Tibial nerve (tissue), 4 donors: ENCODE measurements at regions not wholly inside any gene's neighbourhood (a gene's known extent, or its start where the extent isn't known, plus 50 kb on each side); places are given as distances from the start of the nearest gene placed in this dataset.

Experiments
- DNase-seq, 2 donors: peaks; one replicate each; pipeline ENCODE4 v3.0.0-alpha.2; 2019; ENCODE audit warnings: low spot score in 2 of 2
- H3K27ac ChIP-seq, 4 donors: fragments of 200-600 bp; sonication (generic) in 3 of 4; one replicate each; pipeline ENCODE4 v1.5.1; 2017 to 2019; ENCODE audit warnings: mild to moderate bottlenecking in 1 of 4
- H3K27me3 ChIP-seq, 2 donors: fragments of 200-600 bp; sonication (generic) in 1 of 2; one replicate each; pipeline versions ENCODE4 v1.5.1 to v1.6.0; 2017 to 2019
- H3K36me3 ChIP-seq, 3 donors: fragments of 200-600 bp; sonication (generic); one replicate each; pipeline ENCODE4 v1.5.1; 2018 to 2019
- H3K4me1 ChIP-seq, 4 donors: fragments of 200-600 bp; sonication (generic) in 3 of 4; one replicate each; pipeline ENCODE4 v1.5.1; 2017 to 2019
- H3K4me3 ChIP-seq, 4 donors: fragments of 200-600 bp; sonication (generic) in 3 of 4; one replicate each; pipeline ENCODE4 v1.5.1; 2017 to 2019; ENCODE audit warnings: mild to moderate bottlenecking in 1 of 4, moderate library complexity in 1 of 4
- H3K9me3 ChIP-seq, 4 donors: fragments of 200-600 bp; sonication (generic) in 3 of 4; one replicate each; pipeline ENCODE4 v1.5.1; 2017 to 2019
- EP300 ChIP-seq, 2 donors: sonication (generic); formaldehyde crosslinking; IDR thresholded peaks; one replicate each; pipeline ENCODE4 v1.6.1; 2017; ENCODE audit warnings: antibody characterized with exemption in 2 of 2, mild to moderate bottlenecking in 1 of 2
- POLR2A ChIP-seq, 2 donors: fragments of 450-650 bp; IDR thresholded peaks; one replicate each; pipeline ENCODE4 v1.6.1; 2017; ENCODE audit warnings: antibody characterized with exemption in 2 of 2, mild to moderate bottlenecking in 2 of 2, moderate library complexity in 2 of 2
- WGBS, 2 donors: methylation state at CpG; one replicate each; pipeline ENCODE4 v1.1.5; 2018; 5-methylcytosine and 5-hydroxymethylcytosine counted together
- TF ChIP-seq, protein P1 (sequence below), 5 experiments: fragments of 200-600 bp in 3 of 5; fragments of 450-650 bp in 2 of 5; sonication (generic) in 3 of 5; IDR thresholded peaks; one replicate each; pipeline ENCODE4 v1.5.1; 2016 to 2019; ENCODE audit warnings: antibody characterized with exemption in 5 of 5, mild to moderate bottlenecking in 3 of 5, moderate library complexity in 2 of 5

DNA sequence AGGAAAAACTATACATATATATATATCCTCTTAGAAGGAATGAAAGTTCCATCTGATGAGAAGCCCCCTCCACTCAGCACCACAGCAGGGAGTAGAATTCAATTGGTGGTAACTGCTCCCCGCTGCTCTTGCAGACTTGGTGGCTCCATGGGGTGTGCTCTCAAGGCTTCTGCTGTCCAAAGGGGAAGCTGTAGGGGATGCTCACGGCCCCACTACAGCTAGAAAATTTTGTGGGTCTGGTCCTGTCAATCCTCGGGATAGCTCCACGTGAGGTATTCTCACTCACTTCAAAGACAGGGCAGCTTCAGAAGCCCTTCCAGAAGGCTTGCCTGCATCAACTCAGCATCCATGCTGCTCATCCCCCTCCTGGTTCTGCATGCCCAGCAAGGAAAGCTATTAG is 247.2 kb downstream of the CETN3 start:
- Histone ChIP-seq H3K9me3 (no peaks in the 10 kb centered on the region), H3K4me3 (no peak overlapping the region), H3K27me3 (no peaks in the 10 kb centered on the region), H3K27ac (no peak overlapping the region), H3K36me3 (no peaks in the 10 kb centered on the region), H3K4me1 (peaks cover 0 to 9% (median 0%) of the 10 kb centered on the region in 4 donors)
- TF ChIP-seq POLR2A (IDR thresholded peaks at IDR 0.05): no peak
- TF ChIP-seq, protein P1, sequence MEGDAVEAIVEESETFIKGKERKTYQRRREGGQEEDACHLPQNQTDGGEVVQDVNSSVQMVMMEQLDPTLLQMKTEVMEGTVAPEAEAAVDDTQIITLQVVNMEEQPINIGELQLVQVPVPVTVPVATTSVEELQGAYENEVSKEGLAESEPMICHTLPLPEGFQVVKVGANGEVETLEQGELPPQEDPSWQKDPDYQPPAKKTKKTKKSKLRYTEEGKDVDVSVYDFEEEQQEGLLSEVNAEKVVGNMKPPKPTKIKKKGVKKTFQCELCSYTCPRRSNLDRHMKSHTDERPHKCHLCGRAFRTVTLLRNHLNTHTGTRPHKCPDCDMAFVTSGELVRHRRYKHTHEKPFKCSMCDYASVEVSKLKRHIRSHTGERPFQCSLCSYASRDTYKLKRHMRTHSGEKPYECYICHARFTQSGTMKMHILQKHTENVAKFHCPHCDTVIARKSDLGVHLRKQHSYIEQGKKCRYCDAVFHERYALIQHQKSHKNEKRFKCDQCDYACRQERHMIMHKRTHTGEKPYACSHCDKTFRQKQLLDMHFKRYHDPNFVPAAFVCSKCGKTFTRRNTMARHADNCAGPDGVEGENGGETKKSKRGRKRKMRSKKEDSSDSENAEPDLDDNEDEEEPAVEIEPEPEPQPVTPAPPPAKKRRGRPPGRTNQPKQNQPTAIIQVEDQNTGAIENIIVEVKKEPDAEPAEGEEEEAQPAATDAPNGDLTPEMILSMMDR (IDR thresholded peaks at IDR 0.05): no peak
- TF ChIP-seq EP300 (IDR thresholded peaks at IDR 0.05): no peak
- 83 to 93% methylated on average over 4 of the region's 4 CpGs for WGBS, 2 donors
- no peak for DNase-seq

DNA sequence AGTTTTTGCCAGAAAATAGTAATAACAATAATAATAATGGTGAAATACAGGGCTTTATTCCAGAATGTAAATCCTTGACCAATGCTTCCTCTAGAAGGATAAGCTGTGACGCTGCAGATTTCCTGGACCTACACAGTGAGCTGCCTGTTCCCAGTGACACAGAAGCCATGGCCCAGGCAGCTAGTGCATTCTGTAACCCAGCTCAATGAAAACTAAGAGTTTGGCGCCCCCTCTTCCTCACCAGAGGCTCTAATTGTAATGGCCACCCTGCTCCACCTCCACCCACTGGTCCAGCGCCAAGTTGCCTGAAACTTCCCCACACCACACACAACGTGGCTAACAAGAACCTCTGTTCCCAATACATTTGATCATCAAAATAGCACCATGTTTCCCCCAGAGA is 248.1 kb downstream of the CETN3 start:
- 31 to 32% methylated on average over 4 of the region's 4 CpGs for WGBS, 2 donors
- Histone ChIP-seq H3K27me3 (no peaks in the 10 kb centered on the region), H3K4me1 (peaks cover 0 to 9% (median 0%) of the 10 kb centered on the region in 4 donors), H3K27ac (no peak overlapping the region), H3K36me3 (no peaks in the 10 kb centered on the region), H3K9me3 (no peaks in the 10 kb centered on the region), H3K4me3 (no peak overlapping the region)
- TF ChIP-seq EP300 (IDR thresholded peaks at IDR 0.05) (no peak), POLR2A (IDR thresholded peaks at IDR 0.05) (no peak)
- TF ChIP-seq, protein P1 (IDR thresholded peaks at IDR 0.05): peak in 1 of 5 experiments; percentile 10
- DNase-seq: peak; percentile 13 to 22

DNA sequence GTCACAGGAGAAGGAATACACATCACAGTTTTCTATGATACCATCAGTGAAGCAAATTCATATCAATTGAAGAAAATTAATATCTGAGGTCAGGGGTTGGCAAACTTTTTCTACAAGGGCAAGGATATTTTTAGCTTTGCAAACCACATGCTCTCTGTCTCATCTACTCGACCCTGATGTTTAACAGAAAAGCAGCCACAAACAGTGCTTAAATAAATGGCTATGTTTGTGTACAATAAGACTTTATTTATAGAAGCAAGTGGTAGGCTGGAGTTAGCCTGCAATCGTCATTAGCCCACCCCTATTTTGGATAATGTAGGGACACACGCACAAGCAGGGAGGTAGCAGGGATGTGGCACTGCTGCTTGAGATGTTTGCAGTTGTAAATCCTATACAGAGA is 251.4 kb downstream of the CETN3 start:
- Histone ChIP-seq H3K4me3 (no peak overlapping the region), H3K9me3 (no peaks in the 10 kb centered on the region), H3K36me3 (no peaks in the 10 kb centered on the region), H3K27me3 (no peaks in the 10 kb centered on the region), H3K27ac (no peak overlapping the region), H3K4me1 (peaks cover 0 to 9% (median 0%) of the 10 kb centered on the region in 4 donors)
- TF ChIP-seq EP300 (IDR thresholded peaks at IDR 0.05) (no peak), POLR2A (IDR thresholded peaks at IDR 0.05) (no peak)
- TF ChIP-seq, protein P1 (IDR thresholded peaks at IDR 0.05): no peak
- DNase-seq: no peak
- 32 to 35% methylated on average over 3 of the region's 3 CpGs for WGBS, 2 donors

DNA sequence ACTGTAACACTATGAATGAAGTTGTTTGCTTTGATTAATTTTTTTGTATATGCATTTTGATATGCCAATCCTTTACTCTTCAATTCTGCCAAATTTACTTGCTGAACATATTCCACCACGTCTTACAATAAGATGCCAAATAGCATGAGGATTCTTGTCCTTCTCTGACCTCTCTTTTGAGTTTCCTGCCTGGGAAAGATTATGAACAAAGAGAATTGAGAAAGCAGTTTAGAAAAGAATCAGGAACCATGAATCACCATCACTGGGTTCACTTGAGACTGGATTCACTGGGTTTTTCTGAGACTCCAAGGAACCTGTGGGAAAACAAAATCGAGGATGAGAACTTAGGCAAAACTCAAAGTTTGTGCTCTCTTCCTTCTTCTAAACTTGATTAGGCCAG is 256.5 kb downstream of the CETN3 start:
- TF ChIP-seq POLR2A (IDR thresholded peaks at IDR 0.05) (no peak), EP300 (IDR thresholded peaks at IDR 0.05) (no peak)
- TF ChIP-seq, protein P1 (IDR thresholded peaks at IDR 0.05): no peak
- Histone ChIP-seq H3K4me1 (no peaks in the 10 kb centered on the region), H3K4me3 (no peak overlapping the region), H3K27me3 (no peaks in the 10 kb centered on the region), H3K9me3 (no peaks in the 10 kb centered on the region), H3K27ac (no peak overlapping the region), H3K36me3 (no peaks in the 10 kb centered on the region)
- DNase-seq: no peak
- WGBS, 2 donors: 60% methylated on average over 2 of the region's 2 CpGs

DNA sequence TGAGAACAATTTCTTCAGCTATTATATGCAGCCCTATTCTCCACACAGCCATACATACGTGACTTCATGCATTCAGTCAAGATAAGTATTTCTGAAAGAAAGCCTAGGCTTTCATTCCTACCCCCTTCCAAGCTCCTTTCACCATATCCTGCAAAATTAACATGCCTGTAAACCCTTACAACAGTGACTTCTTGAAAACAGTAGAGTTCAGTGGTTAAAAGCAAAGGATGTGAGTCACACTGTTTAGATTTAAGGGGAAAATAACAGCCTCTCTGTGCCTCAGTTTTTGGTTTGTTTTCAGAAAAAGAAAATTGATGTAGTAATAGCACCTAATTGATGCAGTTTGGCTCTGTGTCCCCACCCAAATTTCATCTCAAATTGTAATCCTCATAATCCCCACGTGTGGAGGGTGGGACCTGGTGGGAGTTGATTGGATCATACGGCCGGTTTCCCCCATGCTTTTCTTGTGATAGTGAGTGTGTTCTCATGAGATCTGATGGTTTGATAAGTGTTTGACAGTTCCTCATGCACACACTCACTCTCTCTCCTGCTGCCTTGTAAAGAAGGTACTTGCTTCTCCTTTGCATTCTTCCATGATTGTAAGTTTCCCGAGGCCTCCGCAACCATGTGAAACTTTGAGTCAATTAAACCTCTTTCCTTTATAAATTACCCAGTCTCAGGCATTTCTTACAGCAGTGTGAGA is 264.8 kb downstream of the CETN3 start:
- 79 to 88% methylated on average over 6 of the region's 6 CpGs for WGBS, 2 donors
- H3K36me3 ChIP-seq: no peaks in the 10 kb centered on the region
- H3K27me3 ChIP-seq: no peaks in the 10 kb centered on the region
- H3K4me1 ChIP-seq: no peaks in the 10 kb centered on the region
- H3K27ac ChIP-seq: no peak overlapping the region
- H3K9me3 ChIP-seq: peaks cover 0 to 8% (median 0%) of the 10 kb centered on the region in 4 donors
- DNase-seq: no peak
- no peak overlapping the region for H3K4me3 ChIP-seq
- TF ChIP-seq EP300 (IDR thresholded peaks at IDR 0.05) (no peak), POLR2A (IDR thresholded peaks at IDR 0.05) (no peak)
- TF ChIP-seq, protein P1 (IDR thresholded peaks at IDR 0.05): no peak
